GM12878 (cell line): ENCODE measurements at regions not wholly inside any gene's neighbourhood (a gene's known extent, or its start where the extent isn't known, plus 50 kb on each side); places are given as distances from the start of the nearest gene placed in this dataset.
"Not testable (repeated sequence)": the region's sequence is repeated elsewhere in the genome, so short reads cannot be mapped to it uniquely, and the experiment has no call there.

Experiments
- EP300 ChIP-seq, 2 experiments: fragments of 150-350 bp in 1 of 2; IDR thresholded peaks; 2 replicates each; pipeline ENCODE4 v1.6.1; 2011 to 2012; ENCODE audit warnings: low read depth in 2 of 2, low read length in 2 of 2, borderline replicate concordance in 1 of 2, improper control_type of control experiment in 1 of 2, inconsistent platforms in 1 of 2; ENCODE audit not compliant: control insufficient read depth in 1 of 2
- NR2C2 ChIP-seq: IDR thresholded peaks from 2 replicates; pipeline ENCODE4 v1.6.1; 2011; ENCODE audit warnings: borderline replicate concordance, low read depth; ENCODE audit not compliant: control insufficient read depth, insufficient read length
- POLR2A ChIP-seq: IDR thresholded peaks from 2 replicates; pipeline ENCODE4 v1.6.1; 2011; ENCODE audit warnings: low read depth, mild to moderate bottlenecking, low read length
- TF ChIP-seq, protein P1 (sequence below), 3 experiments: IDR thresholded peaks in 2 of 3; conservative IDR thresholded peaks in 1 of 3; 2 replicates each; pipeline ENCODE4 v1.5.1; 2011; ENCODE audit warnings: low read depth in 3 of 3, low read length in 3 of 3, mild to moderate bottlenecking in 3 of 3, control low read depth in 2 of 3, moderate library complexity in 2 of 3, inconsistent platforms in 1 of 3, mixed read lengths in 1 of 3; ENCODE audit not compliant: control insufficient read depth in 2 of 3, insufficient read depth in 1 of 3; ENCODE audit errors: extremely low read depth in 1 of 3

DNA sequence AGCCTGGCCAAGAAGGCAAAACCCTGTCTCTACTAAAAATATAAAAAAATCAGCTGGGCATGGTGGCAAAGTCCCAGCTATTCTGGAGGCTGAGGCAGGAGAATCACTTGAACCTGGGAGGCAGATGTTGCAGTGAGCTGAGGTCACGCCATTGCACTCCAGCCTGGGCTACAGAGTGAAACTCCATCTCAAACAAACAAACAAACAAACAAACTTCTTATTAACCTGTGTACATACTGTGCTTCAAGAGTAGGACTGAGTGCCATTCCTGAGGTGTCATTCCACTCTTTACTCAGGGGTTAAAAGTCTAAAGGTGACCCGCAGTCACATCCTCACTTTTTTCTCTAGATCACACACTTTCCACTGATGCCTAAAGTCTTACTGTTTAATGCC, 169.4 kb upstream of the MKLN1 start:
- not testable (repeated sequence) for TF ChIP-seq NR2C2; POLR2A; EP300 (IDR thresholded peaks at IDR 0.05; ENCODE audit: borderline replicate concordance in 1 of 2, control insufficient read depth in 1 of 2, low read depth in 2 of 2, low read length in 2 of 2)
- TF ChIP-seq, protein P1, sequence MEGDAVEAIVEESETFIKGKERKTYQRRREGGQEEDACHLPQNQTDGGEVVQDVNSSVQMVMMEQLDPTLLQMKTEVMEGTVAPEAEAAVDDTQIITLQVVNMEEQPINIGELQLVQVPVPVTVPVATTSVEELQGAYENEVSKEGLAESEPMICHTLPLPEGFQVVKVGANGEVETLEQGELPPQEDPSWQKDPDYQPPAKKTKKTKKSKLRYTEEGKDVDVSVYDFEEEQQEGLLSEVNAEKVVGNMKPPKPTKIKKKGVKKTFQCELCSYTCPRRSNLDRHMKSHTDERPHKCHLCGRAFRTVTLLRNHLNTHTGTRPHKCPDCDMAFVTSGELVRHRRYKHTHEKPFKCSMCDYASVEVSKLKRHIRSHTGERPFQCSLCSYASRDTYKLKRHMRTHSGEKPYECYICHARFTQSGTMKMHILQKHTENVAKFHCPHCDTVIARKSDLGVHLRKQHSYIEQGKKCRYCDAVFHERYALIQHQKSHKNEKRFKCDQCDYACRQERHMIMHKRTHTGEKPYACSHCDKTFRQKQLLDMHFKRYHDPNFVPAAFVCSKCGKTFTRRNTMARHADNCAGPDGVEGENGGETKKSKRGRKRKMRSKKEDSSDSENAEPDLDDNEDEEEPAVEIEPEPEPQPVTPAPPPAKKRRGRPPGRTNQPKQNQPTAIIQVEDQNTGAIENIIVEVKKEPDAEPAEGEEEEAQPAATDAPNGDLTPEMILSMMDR (IDR thresholded peaks at IDR 0.05 in 2 of 3, conservative IDR thresholded peaks at IDR 0.05 in 1 of 3; ENCODE audit: control insufficient read depth in 2 of 3, extremely low read depth in 1 of 3, insufficient read depth in 1 of 3, low read depth in 3 of 3, low read length in 3 of 3) = not testable (repeated sequence)
